ENCODE measurements at regions not wholly inside any gene's neighbourhood (a gene's known extent, or its start where the extent isn't known, plus 50 kb on each side); places are given as distances from the start of the nearest gene placed in this dataset.

DNA sequence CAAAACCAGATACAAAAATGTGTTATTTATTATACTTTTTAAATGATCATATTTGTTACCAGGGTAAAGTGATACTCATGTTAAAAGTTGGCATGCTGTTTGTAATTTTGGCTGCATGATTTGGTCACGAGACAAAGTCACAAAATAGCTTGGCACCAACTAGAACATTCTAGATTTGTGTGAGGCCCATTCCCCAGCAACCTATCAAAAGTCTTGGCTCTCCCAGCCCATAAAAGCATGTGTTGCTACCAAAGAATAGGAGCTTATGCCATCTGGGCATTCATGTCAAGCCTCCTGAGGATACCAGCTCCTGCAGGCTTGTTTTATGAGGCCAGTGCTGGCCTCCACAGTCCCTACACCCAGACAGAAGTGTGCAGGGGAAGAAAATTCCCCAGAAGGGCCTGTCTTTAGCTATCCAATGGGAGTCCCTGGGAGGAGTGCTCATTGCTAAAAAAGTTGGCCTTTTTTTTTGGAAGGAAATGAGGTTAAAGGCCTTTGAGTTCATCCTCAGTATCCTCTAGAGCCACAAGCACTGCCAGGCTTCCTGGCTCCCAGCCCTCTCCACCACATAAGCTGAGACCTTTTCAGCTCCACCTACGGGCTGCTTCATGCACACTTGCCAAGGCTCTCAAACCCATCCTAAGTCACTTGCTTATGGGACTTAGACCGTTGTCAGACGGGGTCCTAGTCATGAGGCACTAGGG is 211.9 kb upstream of the EOLA2 start:
- no peak for DNase-seq
- no peaks in the 10 kb centered on the region for H3K79me1 ChIP-seq (replicated peaks; ENCODE audit: low read length, poor library complexity, severe bottlenecking)

GRCh38 chrX:150150780-150151125 is 212.4 kb upstream of the MAMLD1 start:
- H4K91ac ChIP-seq (ENCODE audit: low read length) = no peak overlapping the region
- H2BK120ac ChIP-seq (ENCODE audit: low read depth, low read length) = no peak overlapping the region
- H2BK15ac ChIP-seq (ENCODE audit: low read depth, poor library complexity, severe bottlenecking) = no peak overlapping the region
- H2AK5ac ChIP-seq (ENCODE audit: low read length, severe bottlenecking) = no peak overlapping the region
- no peak for DNase-seq
- no peak overlapping the region for H3K18ac ChIP-seq (ENCODE audit: low read depth in 1 of 2, low read length in 2 of 2)
- peaks cover 8% of the 10 kb centered on the region for H3K4me1 ChIP-seq (ENCODE audit: control insufficient read depth, insufficient read depth, low read depth, low read length)
- H3K27me3 ChIP-seq (ENCODE audit: control insufficient read depth in 1 of 2, insufficient read depth in 1 of 2, low read length in 2 of 2) = peaks cover 0 to 29% of the 10 kb centered on the region in 2 experiments
- no peak overlapping the region for H3K4me2 ChIP-seq (ENCODE audit: low read length, poor library complexity, severe bottlenecking)
- no peak overlapping the region for H2BK5ac ChIP-seq (ENCODE audit: low read depth, low read length, poor library complexity, severe bottlenecking)
- no peak overlapping the region for H3K23ac ChIP-seq (ENCODE audit: low read length in 2 of 2)
- no peaks in the 10 kb centered on the region for H3K9me3 ChIP-seq (ENCODE audit: control insufficient read depth, low read length)
- no peak overlapping the region for H3K14ac ChIP-seq (ENCODE audit: low read length in 2 of 2)
- H3K4me3 ChIP-seq (ENCODE audit: insufficient read depth in 1 of 2, low read depth in 1 of 2, low read length in 2 of 2) = no peak overlapping the region
- H4K8ac ChIP-seq (ENCODE audit: low read length) = no peak overlapping the region
- H3K27ac ChIP-seq (ENCODE audit: low read length, poor library complexity, severe bottlenecking) = no peak overlapping the region
- no peak overlapping the region for H3K4ac ChIP-seq (ENCODE audit: low read depth in 1 of 2, low read length in 2 of 2)
- no peaks in the 10 kb centered on the region for H3K36me3 ChIP-seq (ENCODE audit: control insufficient read depth in 1 of 2, insufficient read depth in 2 of 2, low read depth in 1 of 2, low read length in 2 of 2)
- no peak overlapping the region for H3K9ac ChIP-seq (ENCODE audit: low read length)
- H2AFZ ChIP-seq (ENCODE audit: low read depth, low read length) = no peak overlapping the region
- no peak overlapping the region for H2BK12ac ChIP-seq (ENCODE audit: low read length in 2 of 2)
- no peaks in the 10 kb centered on the region for H3K79me1 ChIP-seq (replicated peaks; ENCODE audit: low read length, poor library complexity, severe bottlenecking)
- WGBS = 73% methylated on average over 1 of the region's 2 CpGs

More for the DNA sequence above, 211.9 kb upstream of the EOLA2 start:
- Histone ChIP-seq H3K27ac (ENCODE audit: low read length, poor library complexity, severe bottlenecking) (no peak overlapping the region), H3K18ac (ENCODE audit: low read depth in 1 of 2, low read length in 2 of 2) (no peak overlapping the region), H3K9ac (ENCODE audit: low read length) (no peak overlapping the region), H4K91ac (ENCODE audit: low read length) (no peak overlapping the region), H3K9me3 (ENCODE audit: control insufficient read depth, low read length) (no peaks in the 10 kb centered on the region), H3K4ac (ENCODE audit: low read depth in 1 of 2, low read length in 2 of 2) (no peak overlapping the region), H3K14ac (ENCODE audit: low read length in 2 of 2) (no peak overlapping the region), H4K8ac (ENCODE audit: low read length) (no peak overlapping the region), H2AK5ac (ENCODE audit: low read length, severe bottlenecking) (no peak overlapping the region), H2BK12ac (ENCODE audit: low read length in 2 of 2) (no peak overlapping the region), H3K4me1 (ENCODE audit: control insufficient read depth, insufficient read depth, low read depth, low read length) (peaks cover 4% of the 10 kb centered on the region), H3K4me3 (ENCODE audit: insufficient read depth in 1 of 2, low read depth in 1 of 2, low read length in 2 of 2) (no peak overlapping the region), H3K27me3 (ENCODE audit: control insufficient read depth in 1 of 2, insufficient read depth in 1 of 2, low read length in 2 of 2) (peaks cover 0 to 29% of the 10 kb centered on the region in 2 experiments), H3K4me2 (ENCODE audit: low read length, poor library complexity, severe bottlenecking) (no peak overlapping the region), H2BK120ac (ENCODE audit: low read depth, low read length) (no peak overlapping the region), H2AFZ (ENCODE audit: low read depth, low read length) (no peak overlapping the region), H3K36me3 (ENCODE audit: control insufficient read depth in 1 of 2, insufficient read depth in 2 of 2, low read depth in 1 of 2, low read length in 2 of 2) (no peaks in the 10 kb centered on the region), H2BK5ac (ENCODE audit: low read depth, low read length, poor library complexity, severe bottlenecking) (no peak overlapping the region), H3K23ac (ENCODE audit: low read length in 2 of 2) (no peak overlapping the region), H2BK15ac (ENCODE audit: low read depth, poor library complexity, severe bottlenecking) (no peak overlapping the region)
- 77% methylated on average over 4 of the region's 4 CpGs for whole genome bisulfite sequencing

- no peak overlapping the region for H3K27ac ChIP-seq (ENCODE audit: low read length, poor library complexity, severe bottlenecking)
- H4K91ac ChIP-seq (ENCODE audit: low read length) = no peak overlapping the region
- no peak overlapping the region for H3K4me2 ChIP-seq (ENCODE audit: low read length, poor library complexity, severe bottlenecking)
- no peak overlapping the region for H2BK5ac ChIP-seq (ENCODE audit: low read depth, low read length, poor library complexity, severe bottlenecking)
- no peak overlapping the region for H3K9ac ChIP-seq (ENCODE audit: low read length)
- no peak overlapping the region for H3K23ac ChIP-seq (ENCODE audit: low read length in 2 of 2)
- H3K9me3 ChIP-seq (ENCODE audit: control insufficient read depth, low read length) = no peaks in the 10 kb centered on the region
- no peak for DNase-seq
- no peak overlapping the region for H3K18ac ChIP-seq (ENCODE audit: low read depth in 1 of 2, low read length in 2 of 2)
- peaks cover 11% of the 10 kb centered on the region for H3K4me1 ChIP-seq (ENCODE audit: control insufficient read depth, insufficient read depth, low read depth, low read length)
- H3K4me3 ChIP-seq (ENCODE audit: insufficient read depth in 1 of 2, low read depth in 1 of 2, low read length in 2 of 2) = no peak overlapping the region
- peaks cover 0 to 29% of the 10 kb centered on the region in 2 experiments for H3K27me3 ChIP-seq (ENCODE audit: control insufficient read depth in 1 of 2, insufficient read depth in 1 of 2, low read length in 2 of 2)
- no peaks in the 10 kb centered on the region for H3K79me1 ChIP-seq (replicated peaks; ENCODE audit: low read length, poor library complexity, severe bottlenecking)
- H3K14ac ChIP-seq (ENCODE audit: low read length in 2 of 2) = no peak overlapping the region
- no peaks in the 10 kb centered on the region for H3K36me3 ChIP-seq (ENCODE audit: control insufficient read depth in 1 of 2, insufficient read depth in 2 of 2, low read depth in 1 of 2, low read length in 2 of 2)
- no peak overlapping the region for H3K4ac ChIP-seq (ENCODE audit: low read depth in 1 of 2, low read length in 2 of 2)
- H2BK12ac ChIP-seq (ENCODE audit: low read length in 2 of 2) = no peak overlapping the region
- H2AK5ac ChIP-seq (ENCODE audit: low read length, severe bottlenecking) = no peak overlapping the region
- H2BK15ac ChIP-seq (ENCODE audit: low read depth, poor library complexity, severe bottlenecking) = no peak overlapping the region
- H2BK120ac ChIP-seq (ENCODE audit: low read depth, low read length) = no peak overlapping the region
- no peak overlapping the region for H2AFZ ChIP-seq (ENCODE audit: low read depth, low read length)
- no peak overlapping the region for H4K8ac ChIP-seq (ENCODE audit: low read length)
- 93% methylated on average over 4 of the region's 4 CpGs for WGBS
These were observed 211.1 kb upstream of the MAMLD1 start for GRCh38 chrX:150152036-150152435.

DNA sequence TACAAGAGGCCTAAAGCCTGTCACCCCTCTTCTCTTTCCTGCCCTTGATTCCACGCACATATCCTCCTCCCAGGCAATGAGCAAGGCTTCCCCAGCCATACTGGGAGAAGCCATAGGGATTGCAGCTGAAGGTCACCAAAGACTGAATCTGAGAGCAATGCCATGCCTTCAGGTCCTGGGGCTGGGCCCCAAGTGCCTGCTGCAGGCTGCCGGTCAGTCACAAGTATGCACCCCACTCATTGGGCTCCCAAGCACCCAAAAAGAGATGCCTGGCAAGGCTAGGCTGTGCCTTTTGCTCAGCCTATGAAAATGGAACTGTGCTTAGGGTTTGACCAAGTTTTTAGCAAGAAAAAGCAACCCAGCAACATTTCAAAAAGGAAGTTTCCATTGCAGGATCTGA is 210.6 kb upstream of the MAMLD1 start:
- no peak overlapping the region for H3K4me3 ChIP-seq (ENCODE audit: insufficient read depth in 1 of 2, low read depth in 1 of 2, low read length in 2 of 2)
- no peak overlapping the region for H3K4me2 ChIP-seq (ENCODE audit: low read length, poor library complexity, severe bottlenecking)
- H2BK15ac ChIP-seq (ENCODE audit: low read depth, poor library complexity, severe bottlenecking) = no peak overlapping the region
- no peak overlapping the region for H2BK5ac ChIP-seq (ENCODE audit: low read depth, low read length, poor library complexity, severe bottlenecking)
- peaks cover 11% of the 10 kb centered on the region for H3K4me1 ChIP-seq (ENCODE audit: control insufficient read depth, insufficient read depth, low read depth, low read length)
- no peaks in the 10 kb centered on the region for H3K36me3 ChIP-seq (ENCODE audit: control insufficient read depth in 1 of 2, insufficient read depth in 2 of 2, low read depth in 1 of 2, low read length in 2 of 2)
- H2BK120ac ChIP-seq (ENCODE audit: low read depth, low read length) = no peak overlapping the region
- H4K91ac ChIP-seq (ENCODE audit: low read length) = no peak overlapping the region
- no peak overlapping the region for H3K14ac ChIP-seq (ENCODE audit: low read length in 2 of 2)
- no peak overlapping the region for H3K9ac ChIP-seq (ENCODE audit: low read length)
- no peak overlapping the region for H3K4ac ChIP-seq (ENCODE audit: low read depth in 1 of 2, low read length in 2 of 2)
- no peak for DNase-seq
- no peak overlapping the region for H4K8ac ChIP-seq (ENCODE audit: low read length)
- no peak overlapping the region for H3K27ac ChIP-seq (ENCODE audit: low read length, poor library complexity, severe bottlenecking)
- peaks cover 0 to 29% of the 10 kb centered on the region in 2 experiments for H3K27me3 ChIP-seq (ENCODE audit: control insufficient read depth in 1 of 2, insufficient read depth in 1 of 2, low read length in 2 of 2)
- 100% methylated on average over 2 of the region's 2 CpGs for whole genome bisulfite sequencing
- H2BK12ac ChIP-seq (ENCODE audit: low read length in 2 of 2) = no peak overlapping the region
- no peak overlapping the region for H2AK5ac ChIP-seq (ENCODE audit: low read length, severe bottlenecking)
- no peaks in the 10 kb centered on the region for H3K9me3 ChIP-seq (ENCODE audit: control insufficient read depth, low read length)
- no peak overlapping the region for H3K18ac ChIP-seq (ENCODE audit: low read depth in 1 of 2, low read length in 2 of 2)
- no peaks in the 10 kb centered on the region for H3K79me1 ChIP-seq (replicated peaks; ENCODE audit: low read length, poor library complexity, severe bottlenecking)
- H2AFZ ChIP-seq (ENCODE audit: low read depth, low read length) = no peak overlapping the region
- H3K23ac ChIP-seq (ENCODE audit: low read length in 2 of 2) = no peak overlapping the region
